ENCODE measurements at regions not wholly inside any gene's neighbourhood (a gene's known extent, or its start where the extent isn't known, plus 50 kb on each side); places are given as distances from the start of the nearest gene placed in this dataset.
A peak's percentile ranks its signal among the peaks of the same experiment; 100 is the strongest.

GRCh38 chr2:195049372-195050031, 607.5 kb upstream of the SLC39A10 start:
- DNase-seq (ENCODE audit: low read depth, low spot score) = no peak
- H3K27ac ChIP-seq (ENCODE audit: low read depth, low read length) = no peak overlapping the region
- BruUV-seq (replicated peaks) = no TSS peak
- no peak overlapping the region for H3K9ac ChIP-seq (ENCODE audit: low read length)
- H3K27me3 ChIP-seq (ENCODE audit: insufficient read depth, low read length) = no peaks in the 10 kb centered on the region
- no peak overlapping the region for H2AFZ ChIP-seq (ENCODE audit: low read depth, low read length, poor library complexity, severe bottlenecking)
- no peak overlapping the region for H3K4me2 ChIP-seq (ENCODE audit: low read length)
- peak; percentile 43; the same call in 1 of the 2 replicates for TF ChIP-seq FOSL1 (IDR thresholded peaks at IDR 0.05; ENCODE audit: low read depth)
- no peak for TF ChIP-seq MAX (IDR thresholded peaks at IDR 0.05)
- TF ChIP-seq POLR2A (IDR thresholded peaks at IDR 0.05; ENCODE audit: borderline replicate concordance, extremely low read depth, insufficient read depth, insufficient read length) = no peak
- TF ChIP-seq ELF1 (IDR thresholded peaks at IDR 0.05; ENCODE audit: borderline replicate concordance, low read depth) = no peak
- no peak for TF ChIP-seq POLR2AphosphoS5 (IDR thresholded peaks at IDR 0.05; ENCODE audit: low read depth, low read length)
- TF ChIP-seq ZNF274 (IDR thresholded peaks at IDR 0.05; ENCODE audit: low read depth, low read length) = no peak
- TF ChIP-seq ATF3 (IDR thresholded peaks at IDR 0.05) = no peak
- no peaks in the 10 kb centered on the region for H3K36me3 ChIP-seq (ENCODE audit: control insufficient read depth in 1 of 2, insufficient read depth in 2 of 2, low read length in 2 of 2)
- intact Hi-C loops (cut with micrococcal nuclease) = no loop called here
- RAD21 ChIA-PET (ENCODE audit: low non-redundant PET in 1 of 2, low total read pairs in 2 of 2, uncharacterized antibody in 2 of 2, unreplicated experiment in 2 of 2) = no interaction called here
- no peak for ATAC-seq
- H4K20me1 ChIP-seq (ENCODE audit: insufficient read depth) = no peaks in the 10 kb centered on the region
- no peaks in the 10 kb centered on the region for H3K4me1 ChIP-seq (ENCODE audit: control insufficient read depth in 1 of 2, insufficient read depth in 2 of 2, low read length in 2 of 2)
- POLR2A ChIA-PET = no interaction called here
- H3K79me2 ChIP-seq (ENCODE audit: insufficient read depth, low read length) = no peaks in the 10 kb centered on the region
- H3K9me3 ChIP-seq (ENCODE audit: control insufficient read depth in 1 of 2, insufficient read depth in 1 of 2, low read depth in 1 of 2, low read length in 2 of 2) = no peaks in the 10 kb centered on the region
- no peaks in the 10 kb centered on the region for H3K9me2 ChIP-seq (ENCODE audit: insufficient read depth)
- no peak overlapping the region for H3K4me3 ChIP-seq (replicated peaks in 1 of 2; ENCODE audit: low read depth in 1 of 2, low read length in 2 of 2)
- CTCF ChIA-PET = no interaction called here

GRCh38 chr2:195047955-195048354, 609.1 kb upstream of the SLC39A10 start:
- DNase-seq (ENCODE audit: low read depth, low spot score) (no peak), ATAC-seq (no peak)
- BruUV-seq (replicated peaks) = no TSS peak
- Histone ChIP-seq H3K27me3 (ENCODE audit: insufficient read depth, low read length) (no peaks in the 10 kb centered on the region), H2AFZ (ENCODE audit: low read depth, low read length, poor library complexity, severe bottlenecking) (no peak overlapping the region), H3K36me3 (ENCODE audit: control insufficient read depth in 1 of 2, insufficient read depth in 2 of 2, low read length in 2 of 2) (no peaks in the 10 kb centered on the region), H3K9ac (ENCODE audit: low read length) (no peak overlapping the region), H3K9me2 (ENCODE audit: insufficient read depth) (no peaks in the 10 kb centered on the region), H3K4me2 (ENCODE audit: low read length) (no peak overlapping the region), H3K79me2 (ENCODE audit: insufficient read depth, low read length) (no peaks in the 10 kb centered on the region), H3K4me3 (replicated peaks in 1 of 2; ENCODE audit: low read depth in 1 of 2, low read length in 2 of 2) (no peak overlapping the region), H3K9me3 (ENCODE audit: control insufficient read depth in 1 of 2, insufficient read depth in 1 of 2, low read depth in 1 of 2, low read length in 2 of 2) (no peaks in the 10 kb centered on the region), H3K4me1 (ENCODE audit: control insufficient read depth in 1 of 2, insufficient read depth in 2 of 2, low read length in 2 of 2) (no peaks in the 10 kb centered on the region), H3K27ac (ENCODE audit: low read depth, low read length) (no peak overlapping the region), H4K20me1 (ENCODE audit: insufficient read depth) (no peaks in the 10 kb centered on the region)
- TF ChIP-seq ATF3 (IDR thresholded peaks at IDR 0.05) = no peak
- RAD21 ChIA-PET (ENCODE audit: low non-redundant PET in 1 of 2, low total read pairs in 2 of 2, uncharacterized antibody in 2 of 2, unreplicated experiment in 2 of 2) = no interaction called here
- intact Hi-C loops (cut with micrococcal nuclease) = no loop called here
- POLR2A ChIA-PET = no interaction called here
- CTCF ChIA-PET = no interaction called here

Measured in HCT116 (cell line).